IMR-90 (cell line): ENCODE measurements at regions not wholly inside any gene's neighbourhood (a gene's known extent, or its start where the extent isn't known, plus 50 kb on each side); places are given as distances from the start of the nearest gene placed in this dataset.

Experiments
- ATAC-seq: fragments of 200-7000 bp; cut with Tn5 transposase; 2 replicates; pipeline ENCODE4 v1.9.1; 2020; ENCODE audit warnings: low read depth, mild to moderate bottlenecking, moderate library complexity
- BruUV-seq: library from RNA; stranded (reverse); fragments of 400-500 nt; replicated peaks from 2 replicates; lab custom pipeline; 2021; lab: Mats Ljungman, UMichigan
- CTCF ChIA-PET: fragments of 300-600 bp; formaldehyde crosslinking; extraction: SDS; loops from one replicate; lab custom pipeline; 2021; ENCODE audit warnings: antibody characterized with exemption; lab: Yijun Ruan, JAX
- POLR2A ChIA-PET: fragments of 300-600 bp; sonication (Branson Sonifier 250); formaldehyde crosslinking; loops from one replicate; lab custom pipeline; 2022; ENCODE audit warnings: antibody characterized with exemption; ENCODE audit not compliant: unreplicated experiment; lab: Charles Lee
- DNase-seq: peaks from one replicate; pipeline ENCODE4 v3.0.0; 2013
- H2AFZ ChIP-seq: replicated peaks from 2 replicates; pipeline ENCODE3; 2013; ENCODE audit warnings: low read length, mild to moderate bottlenecking; ENCODE audit not compliant: poor library complexity
- H2AK5ac ChIP-seq: 2 replicates; pipeline ENCODE4 v1.6.1; 2013; ENCODE audit warnings: low read depth, low read length, inconsistent platforms
- H2AK9ac ChIP-seq: replicated peaks from 2 replicates; pipeline ENCODE3; 2013; ENCODE audit warnings: mild to moderate bottlenecking, low read depth, low read length, moderate library complexity; ENCODE audit not compliant: poor library complexity
- H2BK120ac ChIP-seq: 2 replicates; pipeline ENCODE4 v1.6.1; 2013; ENCODE audit warnings: low read depth, low read length, inconsistent platforms
- H2BK15ac ChIP-seq: 3 replicates; pipeline ENCODE4 v1.6.1; 2013; ENCODE audit warnings: low read depth, low read length, inconsistent platforms
- H2BK20ac ChIP-seq: 2 replicates; pipeline ENCODE4 v1.6.1; 2013; ENCODE audit warnings: low read depth, mild to moderate bottlenecking, inconsistent platforms, low read length, moderate library complexity
- H2BK5ac ChIP-seq: 2 replicates; pipeline ENCODE4 v1.6.1; 2013; ENCODE audit warnings: mild to moderate bottlenecking, low read depth, low read length, inconsistent platforms; ENCODE audit not compliant: poor library complexity, severe bottlenecking
- H3K14ac ChIP-seq: replicated peaks from 2 replicates; pipeline ENCODE4 v1.6.1; 2013; ENCODE audit warnings: low read depth, low read length, inconsistent platforms
- H3K18ac ChIP-seq: 2 replicates; pipeline ENCODE4 v1.6.1; 2013; ENCODE audit warnings: low read depth, low read length, control low read depth
- H3K23ac ChIP-seq: 2 replicates; pipeline ENCODE4 v1.6.1; 2013; ENCODE audit warnings: low read depth, low read length, inconsistent platforms
- H3K27ac ChIP-seq: 2 replicates; pipeline ENCODE4 v1.5.1; 2013; ENCODE audit warnings: mild to moderate bottlenecking, control low read depth, low read length; ENCODE audit not compliant: insufficient read depth
- H3K27me3 ChIP-seq: 2 replicates; pipeline ENCODE4 v1.6.1; 2013; ENCODE audit warnings: low read length; ENCODE audit not compliant: control insufficient read depth, insufficient read depth
- H3K36me3 ChIP-seq: 2 replicates; pipeline ENCODE4 v1.6.1; 2013; ENCODE audit warnings: low read length, mixed read lengths; ENCODE audit not compliant: control insufficient read depth, insufficient read depth
- H3K4ac ChIP-seq: 2 replicates; pipeline ENCODE4 v1.6.1; 2013; ENCODE audit warnings: low read depth, low read length, inconsistent platforms
- H3K4me1 ChIP-seq: 2 replicates; pipeline ENCODE4 v1.6.1; 2013; ENCODE audit warnings: low read length, mixed read lengths; ENCODE audit not compliant: control insufficient read depth, insufficient read depth
- H3K4me2 ChIP-seq: 2 replicates; pipeline ENCODE4 v1.6.1; 2013; ENCODE audit warnings: low read depth, mild to moderate bottlenecking, control low read depth, low read length, moderate library complexity
- H3K4me3 ChIP-seq: 2 replicates; pipeline ENCODE4 v1.5.1; 2013; ENCODE audit warnings: low read depth, mild to moderate bottlenecking, control low read depth, low read length, moderate library complexity; ENCODE audit not compliant: insufficient read depth
- H3K56ac ChIP-seq: 2 replicates; pipeline ENCODE4 v1.6.1; 2013; ENCODE audit warnings: low read length, inconsistent platforms; ENCODE audit not compliant: insufficient read depth; ENCODE audit errors: extremely low read depth
- H3K79me1 ChIP-seq, 2 experiments: 2 replicates each; pipeline ENCODE4 v1.6.1; 2013; ENCODE audit warnings: low read length in 2 of 2, inconsistent platforms in 1 of 2, low read depth in 1 of 2
- H3K9ac ChIP-seq: 2 replicates; pipeline ENCODE4 v1.6.1; 2013; ENCODE audit warnings: low read depth, low read length, control low read depth
- H3K9me1 ChIP-seq: 2 replicates; pipeline ENCODE4 v1.6.1; 2013; ENCODE audit warnings: low read length, inconsistent platforms; ENCODE audit not compliant: insufficient read depth
- H3K9me3 ChIP-seq: 2 replicates; pipeline ENCODE4 v1.6.1; 2013; ENCODE audit warnings: low read length; ENCODE audit not compliant: control insufficient read depth, insufficient read depth
- H4K20me1 ChIP-seq: 2 replicates; pipeline ENCODE4 v1.6.1; 2013; ENCODE audit warnings: low read length, inconsistent platforms; ENCODE audit not compliant: insufficient read depth
- H4K5ac ChIP-seq: 2 replicates; pipeline ENCODE4 v1.6.1; 2013; ENCODE audit warnings: mild to moderate bottlenecking, low read depth, low read length, control low read depth
- H4K8ac ChIP-seq, 2 experiments: 2 replicates each; pipeline ENCODE4 v1.6.1; 2013; ENCODE audit warnings: low read depth in 2 of 2, low read length in 2 of 2, control low read depth in 1 of 2, inconsistent platforms in 1 of 2
- H4K91ac ChIP-seq: 2 replicates; pipeline ENCODE4 v1.6.1; 2013; ENCODE audit warnings: low read depth, low read length, inconsistent platforms; ENCODE audit not compliant: insufficient read depth
- BHLHE40 ChIP-seq: fragments of 150-350 bp; IDR thresholded peaks from 2 replicates; pipeline ENCODE4 v1.6.1; 2016; ENCODE audit warnings: mild to moderate bottlenecking, low read depth, low read length
- CEBPB ChIP-seq: IDR thresholded peaks from 2 replicates; pipeline ENCODE4 v1.6.1; 2012; ENCODE audit warnings: low read depth, low read length, improper control_type of control experiment
- CTCF ChIP-seq: conservative IDR thresholded peaks from 2 replicates; pipeline ENCODE4 v1.5.1; 2012; ENCODE audit warnings: mild to moderate bottlenecking, low read depth, low read length, improper control_type of control experiment
- FOS ChIP-seq: fragments of 150-350 bp; IDR thresholded peaks from 2 replicates; pipeline ENCODE4 v1.6.1; 2016; ENCODE audit warnings: low read depth, low read length
- MAZ ChIP-seq: IDR thresholded peaks from 2 replicates; pipeline ENCODE4 v1.6.1; 2012; ENCODE audit warnings: low read depth, mild to moderate bottlenecking, low read length, improper control_type of control experiment, moderate library complexity, borderline replicate concordance
- MXI1 ChIP-seq: IDR thresholded peaks from 2 replicates; pipeline ENCODE4 v1.6.1; 2012; ENCODE audit warnings: low read depth, mild to moderate bottlenecking, low read length, moderate library complexity, borderline replicate concordance
- NFE2L2 ChIP-seq: fragments of 150-350 bp; IDR thresholded peaks from 2 replicates; pipeline ENCODE4 v1.6.1; 2016; ENCODE audit warnings: low read depth, mild to moderate bottlenecking, low read length
- POLR2A ChIP-seq: IDR thresholded peaks from 2 replicates; pipeline ENCODE4 v1.6.1; 2012; ENCODE audit warnings: mild to moderate bottlenecking, low read depth, low read length
- RAD21 ChIP-seq: IDR thresholded peaks from 2 replicates; pipeline ENCODE4 v1.6.1; 2012; ENCODE audit warnings: low read length, improper control_type of control experiment
- RFX5 ChIP-seq: IDR thresholded peaks from 2 replicates; pipeline ENCODE4 v1.8.0; 2012; ENCODE audit warnings: low read depth, mild to moderate bottlenecking, low read length, moderate library complexity
- USF2 ChIP-seq: fragments of 150-350 bp; IDR thresholded peaks from 2 replicates; pipeline ENCODE4 v1.6.1; 2017; ENCODE audit warnings: mild to moderate bottlenecking, antibody characterized with exemption, low read length, low read depth
- WGBS, 2 experiments: methylation state at CpG; one replicate each; pipeline versions ENCODE4 v1.1.5 to v1.1.7; 2013; ENCODE audit warnings: missing lambda C conversion rate in 2 of 2; ENCODE audit not compliant: insufficient read length in 1 of 2; ENCODE audit errors: extremely low coverage in 2 of 2; 5-methylcytosine and 5-hydroxymethylcytosine counted together
- dilution Hi-C: fragments of 300-500 bp; cut with HindIII; formaldehyde crosslinking; loops from one replicate; pipeline ENCODE4 v1.14.3; 2018; ENCODE audit warnings: low sequenced_read_pairs; ENCODE audit not compliant: unreplicated experiment
- in situ Hi-C: fragments of 300-500 bp; cut with MboI; formaldehyde crosslinking; loops from 3 replicates; pipeline ENCODE4 v1.14.3; 2019; ENCODE audit warnings: low sequenced_read_pairs, inconsistent platforms, mixed read lengths
- intact Hi-C: fragments of 100-400 bp; cut with micrococcal nuclease; formaldehyde crosslinking; loops from 2 replicates; pipeline ENCODE4 v1.10.0; 2022

- dilution Hi-C loops (no loop called here), intact Hi-C loops (no loop called here), in situ Hi-C loops (no loop called here)
- no peaks in the 10 kb centered on the region for H3K36me3 ChIP-seq
- no peak overlapping the region for H2AFZ ChIP-seq
- no peak overlapping the region for H3K18ac ChIP-seq
- H4K20me1 ChIP-seq = no peaks in the 10 kb centered on the region
- no peak for DNase-seq
- no peak overlapping the region for H4K91ac ChIP-seq
- peak overlapping the region; percentile 42 for H2AK9ac ChIP-seq
- CTCF ChIA-PET = no interaction called here
- H2AK5ac ChIP-seq = no peak overlapping the region
- H3K4me2 ChIP-seq = no peak overlapping the region
- H4K5ac ChIP-seq = no peak overlapping the region
- no peak overlapping the region for H3K4me3 ChIP-seq
- POLR2A ChIA-PET = interaction anchor here (0.5 kb wide), 1 partner anchor 765 kb away, joined by 3 read pairs; no protein-coding TSS in a partner anchor
- H3K23ac ChIP-seq = no peak overlapping the region
- 67% methylated on average over 12 of the region's 17 CpGs; no CpG with 5 or more reads in 1 of the 2 experiments for WGBS, 2 experiments
- H3K27me3 ChIP-seq = no peaks in the 10 kb centered on the region
- H4K8ac ChIP-seq = no peak overlapping the region
- no peaks in the 10 kb centered on the region for H3K79me1 ChIP-seq
- no peaks in the 10 kb centered on the region for H3K9me1 ChIP-seq
- H2BK15ac ChIP-seq = no peak overlapping the region
- no peak overlapping the region for H3K27ac ChIP-seq
- peaks cover 47% of the 10 kb centered on the region for H3K9me3 ChIP-seq
- H3K56ac ChIP-seq = no peak overlapping the region
- H2BK5ac ChIP-seq = no peak overlapping the region
- BruUV-seq = no TSS peak
- TF ChIP-seq CTCF = no peak
- no peak for TF ChIP-seq FOS
- no peak for TF ChIP-seq MAZ
- TF ChIP-seq USF2 = no peak
- TF ChIP-seq BHLHE40 = no peak
- no peak for TF ChIP-seq CEBPB
- no peak for TF ChIP-seq RAD21
- no peak for TF ChIP-seq NFE2L2
- no peak for TF ChIP-seq RFX5
- no peak for TF ChIP-seq POLR2A
- TF ChIP-seq MXI1 = no peak
- H3K4me1 ChIP-seq = no peaks in the 10 kb centered on the region
- no peak overlapping the region for H2BK120ac ChIP-seq
- no peak overlapping the region for H2BK20ac ChIP-seq
- no peak overlapping the region for H3K14ac ChIP-seq
- no peak overlapping the region for H3K9ac ChIP-seq
- no peak for ATAC-seq
- H3K4ac ChIP-seq = no peak overlapping the region
Observed at GRCh38 chr18:78630356-78630755, 349.3 kb upstream of the SALL3 start.
